SK-N-SH (cell line): ENCODE measurements at regions not wholly inside any gene's neighbourhood (a gene's known extent, or its start where the extent isn't known, plus 50 kb on each side); places are given as distances from the start of the nearest gene placed in this dataset.

ENCODE experiments used
- CTCF ChIA-PET: fragments of 300-600, 350-600 bp; formaldehyde crosslinking; extraction: SDS; loops from one replicate; lab custom pipeline; 2021; lab: Yijun Ruan, JAX
- POLR2A ChIA-PET: fragments of 350-600 bp; sonication (Branson Sonifier 250); formaldehyde crosslinking; extraction: SDS; loops from one replicate; lab custom pipeline; 2020; ENCODE audit warnings: antibody characterized with exemption, inconsistent platforms; lab: Yijun Ruan, JAX
- DNase-seq: peaks from one replicate; pipeline ENCODE4 v3.0.0; 2012
- H2AFZ ChIP-seq: fragments of 200-600 bp; sonication (generic); 2 replicates; pipeline ENCODE4 v1.8.1; 2016; ENCODE audit warnings: antibody characterized with exemption, mild to moderate bottlenecking, low read depth
- H3F3A ChIP-seq: fragments of 200-600 bp; sonication (generic); replicated peaks from 2 replicates; pipeline ENCODE3; 2016; ENCODE audit warnings: antibody characterized with exemption, mild to moderate bottlenecking; ENCODE audit not compliant: insufficient read depth
- H3K27ac ChIP-seq, 2 experiments: fragments of 200-500 bp in 1 of 2; fragments of 200-600 bp in 1 of 2; sonication (Bioruptor generic) in 1 of 2; sonication (generic), shearing (Covaris generic) in 1 of 2; 2 replicates each; pipeline versions ENCODE4 v1.5.1 to v1.6.1; 2014 to 2016; ENCODE audit warnings: low read depth in 2 of 2, inconsistent platforms in 1 of 2, low read length in 1 of 2, mild to moderate bottlenecking in 1 of 2, mixed read lengths in 1 of 2
- H3K27me3 ChIP-seq: fragments of 200-600 bp; sonication (generic), shearing (Covaris generic); 2 replicates; pipeline ENCODE4 v1.6.1; 2016; ENCODE audit warnings: mixed run types; ENCODE audit not compliant: insufficient read depth
- H3K36me3 ChIP-seq, 2 experiments: fragments of 200-500 bp in 1 of 2; fragments of 200-600 bp in 1 of 2; sonication (Bioruptor generic) in 1 of 2; sonication (generic) in 1 of 2; replicated peaks in 1 of 2; 2 replicates each; pipeline versions ENCODE3 to v1.5.1; 2014 to 2016; ENCODE audit warnings: low read length in 1 of 2, mild to moderate bottlenecking in 1 of 2; ENCODE audit not compliant: insufficient read depth in 2 of 2, control insufficient read depth in 1 of 2
- H3K4me1 ChIP-seq, 2 experiments: fragments of 200-500 bp in 1 of 2; fragments of 200-600 bp in 1 of 2; sonication (Bioruptor generic) in 1 of 2; sonication (generic), shearing (Covaris generic) in 1 of 2; 2 replicates each; pipeline versions ENCODE4 v1.5.1 to v1.6.1; 2014 to 2016; ENCODE audit warnings: low read depth in 1 of 2, low read length in 1 of 2, mixed run types in 1 of 2; ENCODE audit not compliant: insufficient read depth in 2 of 2, control insufficient read depth in 1 of 2
- H3K4me2 ChIP-seq: fragments of 200-600 bp; sonication (generic), shearing (Covaris generic); 2 replicates; pipeline ENCODE4 v1.6.1; 2017; ENCODE audit warnings: mixed run types
- H3K4me3 ChIP-seq, 2 experiments: fragments of 200-500 bp in 1 of 2; fragments of 200-600 bp in 1 of 2; sonication (Bioruptor generic) in 1 of 2; sonication (generic), shearing (Covaris generic) in 1 of 2; 2 replicates each; pipeline versions ENCODE4 v1.5.1 to v1.8.1; 2014 to 2016; ENCODE audit warnings: low read depth in 2 of 2, inconsistent platforms in 1 of 2, low read length in 1 of 2, mild to moderate bottlenecking in 1 of 2, mixed read lengths in 1 of 2, moderate library complexity in 1 of 2
- H3K79me2 ChIP-seq: fragments of 200-600 bp; sonication (generic); 2 replicates; pipeline ENCODE4 v1.8.1; 2017; ENCODE audit warnings: mild to moderate bottlenecking; ENCODE audit not compliant: insufficient read depth
- H3K9ac ChIP-seq: fragments of 200-600 bp; sonication (generic); 2 replicates; pipeline ENCODE4 v1.6.1; 2017; ENCODE audit warnings: mixed run types
- H3K9me2 ChIP-seq: fragments of 200-600 bp; sonication (generic); 2 replicates; pipeline ENCODE4 v1.6.1; 2017; ENCODE audit warnings: mixed run types
- H3K9me3 ChIP-seq: fragments of 200-600 bp; sonication (generic); 2 replicates; pipeline ENCODE4 v1.6.1; 2017; ENCODE audit warnings: mixed run types, mild to moderate bottlenecking, moderate library complexity
- H4K20me1 ChIP-seq: fragments of 200-600 bp; sonication (generic); 2 replicates; pipeline ENCODE4 v1.6.1; 2017; ENCODE audit warnings: mild to moderate bottlenecking, mixed run types; ENCODE audit not compliant: insufficient read depth
- CHD2 ChIP-seq: fragments of 150-350 bp; IDR thresholded peaks from 2 replicates; pipeline ENCODE4 v1.6.1; 2018; ENCODE audit warnings: low read length; ENCODE audit not compliant: partially characterized antibody
- ELF1 ChIP-seq: IDR thresholded peaks from 2 replicates; pipeline ENCODE4 v1.4.0; 2012
- EZH2phosphoT487 ChIP-seq: fragments of 200-600 bp; sonication (generic); IDR thresholded peaks from 2 replicates; pipeline ENCODE4 v1.6.1; 2017; ENCODE audit warnings: low read depth, mixed run types, mild to moderate bottlenecking, antibody characterized with exemption, moderate library complexity, borderline replicate concordance
- FOSL2 ChIP-seq: IDR thresholded peaks from 2 replicates; pipeline ENCODE4 v1.4.0; 2012; ENCODE audit warnings: low read depth, mild to moderate bottlenecking, moderate library complexity, borderline replicate concordance
- FOXJ3 ChIP-seq: sonication (generic); formaldehyde crosslinking; IDR thresholded peaks from 2 replicates; pipeline ENCODE4 v1.5.1; 2020; ENCODE audit warnings: mild to moderate bottlenecking, missing genetic modification reagents
- FOXM1 ChIP-seq: IDR thresholded peaks from 2 replicates; pipeline ENCODE4 v1.4.0; 2012; ENCODE audit warnings: low read depth, mild to moderate bottlenecking
- GABPA ChIP-seq: IDR thresholded peaks from 2 replicates; pipeline ENCODE4 v1.4.0; 2012; ENCODE audit warnings: low read depth, mild to moderate bottlenecking
- GATA2 ChIP-seq: sonication (generic); formaldehyde crosslinking; IDR thresholded peaks from 2 replicates; pipeline ENCODE4 v1.5.0; 2020; ENCODE audit warnings: mild to moderate bottlenecking, missing genetic modification reagents
- JUND ChIP-seq: IDR thresholded peaks from 2 replicates; pipeline ENCODE4 v1.4.0; 2012
- MEF2A ChIP-seq: IDR thresholded peaks from 2 replicates; pipeline ENCODE4 v1.4.0; 2012; ENCODE audit warnings: low read depth, borderline replicate concordance
- MXI1 ChIP-seq: IDR thresholded peaks from 2 replicates; pipeline ENCODE4 v1.6.1; 2012; ENCODE audit warnings: mild to moderate bottlenecking, low read depth, low read length, improper control_type of control experiment
- NFIC ChIP-seq: IDR thresholded peaks from 2 replicates; pipeline ENCODE4 v1.4.0; 2012; ENCODE audit warnings: borderline replicate concordance
- NRF1 ChIP-seq: IDR thresholded peaks from 2 replicates; pipeline ENCODE4 v1.6.1; 2012; ENCODE audit warnings: low read depth, mild to moderate bottlenecking, low read length
- POLR2AphosphoS5 ChIP-seq: IDR thresholded peaks from 2 replicates; pipeline ENCODE4 v1.6.1; 2012; ENCODE audit warnings: low read depth, low read length
- RAD21 ChIP-seq: IDR thresholded peaks from 2 replicates; pipeline ENCODE4 v1.6.1; 2012; ENCODE audit warnings: mild to moderate bottlenecking, low read length
- RCOR1 ChIP-seq: fragments of 150-350 bp; IDR thresholded peaks from 2 replicates; pipeline ENCODE4 v1.6.1; 2017; ENCODE audit warnings: antibody characterized with exemption, low read length
- RFX5 ChIP-seq: IDR thresholded peaks from 2 replicates; pipeline ENCODE4 v1.6.1; 2012; ENCODE audit warnings: mild to moderate bottlenecking, improper control_type of control experiment, low read length
- RXRA ChIP-seq: IDR thresholded peaks from 2 replicates; pipeline ENCODE4 v1.4.0; 2012; ENCODE audit warnings: low read depth, mild to moderate bottlenecking, borderline replicate concordance
- SMC3 ChIP-seq: IDR thresholded peaks from 2 replicates; pipeline ENCODE4 v1.6.1; 2012; ENCODE audit warnings: low read depth, low read length, improper control_type of control experiment
- TAF1 ChIP-seq: IDR thresholded peaks from 2 replicates; pipeline ENCODE4 v1.6.1; 2012; ENCODE audit warnings: low read depth, mild to moderate bottlenecking, low read length, moderate library complexity, borderline replicate concordance
- TCF12 ChIP-seq: IDR thresholded peaks from 2 replicates; pipeline ENCODE4 v1.4.0; 2012
- YY1 ChIP-seq: IDR thresholded peaks from 2 replicates; pipeline ENCODE4 v1.4.0; 2012; ENCODE audit warnings: low read depth, mild to moderate bottlenecking
- WGBS: methylation state at CpG from one replicate; pipeline ENCODE4 v1.1.6; 2017; ENCODE audit warnings: low lambda C conversion rate; 5-methylcytosine and 5-hydroxymethylcytosine counted together
- TF ChIP-seq, protein P1 (sequence below): IDR thresholded peaks from 2 replicates; pipeline ENCODE4 v1.4.0; 2012; ENCODE audit warnings: low read depth, borderline replicate concordance
- TF ChIP-seq, protein P2 (sequence below): IDR thresholded peaks from 2 replicates; pipeline ENCODE4 v1.4.0; 2012; ENCODE audit warnings: low read depth, borderline replicate concordance
- TF ChIP-seq, protein P3 (sequence below): fragments of 150-350 bp; IDR thresholded peaks from 2 replicates; pipeline ENCODE4 v1.6.1; 2016; ENCODE audit warnings: mild to moderate bottlenecking, low read depth, low read length
- TF ChIP-seq, protein P4 (sequence below): IDR thresholded peaks from 2 replicates; pipeline ENCODE4 v1.4.0; 2012; ENCODE audit warnings: low read depth
- TF ChIP-seq, protein P5 (sequence below): fragments of 150-350 bp; IDR thresholded peaks from 2 replicates; pipeline ENCODE4 v1.6.1; 2017; ENCODE audit warnings: antibody characterized with exemption, low read length, low read depth, borderline replicate concordance
- TF ChIP-seq, protein P6 (sequence below): fragments of 200-600 bp; sonication (generic); IDR thresholded peaks from 2 replicates; pipeline ENCODE4 v1.6.1; 2017; ENCODE audit warnings: antibody characterized with exemption, mild to moderate bottlenecking, moderate library complexity

DNA sequence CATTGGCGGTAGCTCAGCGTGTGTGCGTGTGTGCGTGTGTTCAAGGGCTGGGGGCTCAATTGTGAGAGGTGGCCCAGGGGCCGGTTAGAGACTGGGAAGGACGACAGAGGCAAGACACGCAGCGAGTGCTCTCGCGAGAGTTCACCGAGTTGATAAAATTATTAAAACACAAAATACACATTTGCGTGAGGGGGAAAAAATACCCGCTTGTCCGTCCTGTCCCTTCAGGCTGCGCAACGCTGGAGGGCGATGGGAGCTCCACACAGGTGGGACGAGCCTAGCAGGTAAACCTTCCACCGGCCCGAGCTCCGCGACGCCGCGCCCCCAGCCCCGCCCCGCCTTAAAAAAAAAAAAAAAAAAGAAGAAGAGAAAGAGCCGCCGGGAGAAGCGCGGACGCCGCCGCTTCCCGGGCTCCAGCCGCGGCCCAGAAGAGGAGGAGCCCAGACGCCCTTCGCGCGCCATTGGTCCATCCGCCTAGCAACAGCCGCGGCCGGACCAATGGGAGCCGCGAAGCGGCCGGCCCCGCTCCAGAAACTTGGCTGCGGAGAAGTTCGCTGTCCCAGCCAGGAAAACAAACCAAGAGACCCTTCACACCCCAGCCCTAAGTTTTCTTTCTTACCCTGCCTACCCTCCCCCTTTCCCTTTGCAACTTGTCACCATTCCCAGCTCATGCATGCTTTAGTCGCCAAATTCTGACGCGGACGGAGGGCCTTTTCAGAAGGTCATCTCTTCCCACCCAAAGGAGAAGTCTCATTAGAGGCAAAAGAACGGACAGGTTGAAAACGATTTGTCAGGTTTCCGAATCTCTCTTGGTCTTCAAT, 169.9 kb upstream of the MAF start:
- H3K9ac ChIP-seq, result no peak overlapping the region
- H2AFZ ChIP-seq, result no peak overlapping the region
- H3K4me1 ChIP-seq, result peaks cover 0 to 15% of the 10 kb centered on the region in 2 experiments; a peak in 1 of 4 replicates
- DNase-seq, result peak; percentile 93
- H3F3A ChIP-seq, result no peaks in the 10 kb centered on the region
- CTCF ChIA-PET, result interaction anchor here (1.0 to 1.5 kb wide), 2 partner anchors 16 to 279 kb away, joined by 3 read pairs; no protein-coding TSS in a partner anchor
- peak overlapping the region in 1 of 2 experiments; percentile 42; a peak in 2 of 4 replicates for H3K4me3 ChIP-seq
- POLR2A ChIA-PET, result no interaction called here
- H3K27me3 ChIP-seq, result no peaks in the 10 kb centered on the region
- no peak overlapping the region for H3K4me2 ChIP-seq
- 5% methylated on average over 44 of the region's 59 CpGs for WGBS
- no peaks in the 10 kb centered on the region; the same call in 1 of the 2 replicates for H3K9me3 ChIP-seq
- no peaks in the 10 kb centered on the region for H3K79me2 ChIP-seq
- H4K20me1 ChIP-seq, result no peaks in the 10 kb centered on the region
- peak overlapping the region in 1 of 2 experiments; percentile 82; a peak in 2 of 4 replicates for H3K27ac ChIP-seq
- H3K36me3 ChIP-seq, result no peaks in the 10 kb centered on the region
- H3K9me2 ChIP-seq, result no peaks in the 10 kb centered on the region
- TF ChIP-seq SMC3 (no peak), CHD2 (peak; percentile 98), YY1 (no peak), RCOR1 (no peak; the same call in 1 of the 2 replicates), JUND (no peak), GATA2 (no peak), ELF1 (no peak), MXI1 (peak; percentile 20; the same call in 1 of the 2 replicates), EZH2phosphoT487 (no peak), FOXM1 (no peak), RFX5 (peak; percentile 99), TCF12 (no peak), NFIC (no peak), NRF1 (no peak), FOSL2 (no peak), RAD21 (0 out of 2 replicates have a peak, but pooled peaks have one; percentile 2), MEF2A (no peak), RXRA (no peak), POLR2AphosphoS5 (no peak), FOXJ3 (CRISPR knock-in tag) (no peak), GABPA (no peak), TAF1 (no peak)
- TF ChIP-seq, protein P1, sequence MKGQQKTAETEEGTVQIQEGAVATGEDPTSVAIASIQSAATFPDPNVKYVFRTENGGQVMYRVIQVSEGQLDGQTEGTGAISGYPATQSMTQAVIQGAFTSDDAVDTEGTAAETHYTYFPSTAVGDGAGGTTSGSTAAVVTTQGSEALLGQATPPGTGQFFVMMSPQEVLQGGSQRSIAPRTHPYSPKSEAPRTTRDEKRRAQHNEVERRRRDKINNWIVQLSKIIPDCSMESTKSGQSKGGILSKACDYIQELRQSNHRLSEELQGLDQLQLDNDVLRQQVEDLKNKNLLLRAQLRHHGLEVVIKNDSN, result no peak
- TF ChIP-seq, protein P2, sequence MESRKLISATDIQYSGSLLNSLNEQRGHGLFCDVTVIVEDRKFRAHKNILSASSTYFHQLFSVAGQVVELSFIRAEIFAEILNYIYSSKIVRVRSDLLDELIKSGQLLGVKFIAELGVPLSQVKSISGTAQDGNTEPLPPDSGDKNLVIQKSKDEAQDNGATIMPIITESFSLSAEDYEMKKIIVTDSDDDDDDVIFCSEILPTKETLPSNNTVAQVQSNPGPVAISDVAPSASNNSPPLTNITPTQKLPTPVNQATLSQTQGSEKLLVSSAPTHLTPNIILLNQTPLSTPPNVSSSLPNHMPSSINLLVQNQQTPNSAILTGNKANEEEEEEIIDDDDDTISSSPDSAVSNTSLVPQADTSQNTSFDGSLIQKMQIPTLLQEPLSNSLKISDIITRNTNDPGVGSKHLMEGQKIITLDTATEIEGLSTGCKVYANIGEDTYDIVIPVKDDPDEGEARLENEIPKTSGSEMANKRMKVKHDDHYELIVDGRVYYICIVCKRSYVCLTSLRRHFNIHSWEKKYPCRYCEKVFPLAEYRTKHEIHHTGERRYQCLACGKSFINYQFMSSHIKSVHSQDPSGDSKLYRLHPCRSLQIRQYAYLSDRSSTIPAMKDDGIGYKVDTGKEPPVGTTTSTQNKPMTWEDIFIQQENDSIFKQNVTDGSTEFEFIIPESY, result no peak
- TF ChIP-seq, protein P3, sequence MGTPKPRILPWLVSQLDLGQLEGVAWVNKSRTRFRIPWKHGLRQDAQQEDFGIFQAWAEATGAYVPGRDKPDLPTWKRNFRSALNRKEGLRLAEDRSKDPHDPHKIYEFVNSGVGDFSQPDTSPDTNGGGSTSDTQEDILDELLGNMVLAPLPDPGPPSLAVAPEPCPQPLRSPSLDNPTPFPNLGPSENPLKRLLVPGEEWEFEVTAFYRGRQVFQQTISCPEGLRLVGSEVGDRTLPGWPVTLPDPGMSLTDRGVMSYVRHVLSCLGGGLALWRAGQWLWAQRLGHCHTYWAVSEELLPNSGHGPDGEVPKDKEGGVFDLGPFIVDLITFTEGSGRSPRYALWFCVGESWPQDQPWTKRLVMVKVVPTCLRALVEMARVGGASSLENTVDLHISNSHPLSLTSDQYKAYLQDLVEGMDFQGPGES, result no peak; the same call in 1 of the 2 replicates
- TF ChIP-seq, protein P4, sequence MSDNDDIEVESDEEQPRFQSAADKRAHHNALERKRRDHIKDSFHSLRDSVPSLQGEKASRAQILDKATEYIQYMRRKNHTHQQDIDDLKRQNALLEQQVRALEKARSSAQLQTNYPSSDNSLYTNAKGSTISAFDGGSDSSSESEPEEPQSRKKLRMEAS, result no peak
- TF ChIP-seq, protein P5, sequence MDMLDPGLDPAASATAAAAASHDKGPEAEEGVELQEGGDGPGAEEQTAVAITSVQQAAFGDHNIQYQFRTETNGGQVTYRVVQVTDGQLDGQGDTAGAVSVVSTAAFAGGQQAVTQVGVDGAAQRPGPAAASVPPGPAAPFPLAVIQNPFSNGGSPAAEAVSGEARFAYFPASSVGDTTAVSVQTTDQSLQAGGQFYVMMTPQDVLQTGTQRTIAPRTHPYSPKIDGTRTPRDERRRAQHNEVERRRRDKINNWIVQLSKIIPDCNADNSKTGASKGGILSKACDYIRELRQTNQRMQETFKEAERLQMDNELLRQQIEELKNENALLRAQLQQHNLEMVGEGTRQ, result no peak
- TF ChIP-seq, protein P6, sequence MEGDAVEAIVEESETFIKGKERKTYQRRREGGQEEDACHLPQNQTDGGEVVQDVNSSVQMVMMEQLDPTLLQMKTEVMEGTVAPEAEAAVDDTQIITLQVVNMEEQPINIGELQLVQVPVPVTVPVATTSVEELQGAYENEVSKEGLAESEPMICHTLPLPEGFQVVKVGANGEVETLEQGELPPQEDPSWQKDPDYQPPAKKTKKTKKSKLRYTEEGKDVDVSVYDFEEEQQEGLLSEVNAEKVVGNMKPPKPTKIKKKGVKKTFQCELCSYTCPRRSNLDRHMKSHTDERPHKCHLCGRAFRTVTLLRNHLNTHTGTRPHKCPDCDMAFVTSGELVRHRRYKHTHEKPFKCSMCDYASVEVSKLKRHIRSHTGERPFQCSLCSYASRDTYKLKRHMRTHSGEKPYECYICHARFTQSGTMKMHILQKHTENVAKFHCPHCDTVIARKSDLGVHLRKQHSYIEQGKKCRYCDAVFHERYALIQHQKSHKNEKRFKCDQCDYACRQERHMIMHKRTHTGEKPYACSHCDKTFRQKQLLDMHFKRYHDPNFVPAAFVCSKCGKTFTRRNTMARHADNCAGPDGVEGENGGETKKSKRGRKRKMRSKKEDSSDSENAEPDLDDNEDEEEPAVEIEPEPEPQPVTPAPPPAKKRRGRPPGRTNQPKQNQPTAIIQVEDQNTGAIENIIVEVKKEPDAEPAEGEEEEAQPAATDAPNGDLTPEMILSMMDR, result no peak
